ENCODE measurements at regions not wholly inside any gene's neighbourhood (a gene's known extent, or its start where the extent isn't known, plus 50 kb on each side); places are given as distances from the start of the nearest gene placed in this dataset. TPM values are rescaled to one million over a fixed set of nuclear protein-coding genes. Genes with fewer than 3 reads are reported as not detected.

GRCh38 chr2:215493376-215493775, 57.5 kb upstream of the FN1 start:
- no peak for DNase-seq

GRCh38 chr2:215489288-215489848, 53.5 kb upstream of the FN1 start:
- no peak for DNase-seq

GRCh38 chr2:215487002-215487372, 51.1 kb upstream of the FN1 start:
- DNase-seq: no peak

- DNase-seq: no peak
Measured at GRCh38 chr2:215486291-215487001, 50.6 kb upstream of the FN1 start.

Small RNA genes lying in the stretch of these regions (small RNA-seq; reads per million reads assigned to genes)
- gene AC093850.1: not detected

Measured in occipital lobe (tissue), 2 donors.